ENCODE measurements at regions not wholly inside any gene's neighbourhood (a gene's known extent, or its start where the extent isn't known, plus 50 kb on each side); places are given as distances from the start of the nearest gene placed in this dataset.

- H3K27ac Mint-ChIP-seq = no peak overlapping the region
- no peaks in the 10 kb centered on the region for H3K27me3 Mint-ChIP-seq (ENCODE audit: low read depth)
- ChIA-PET CTCF (no interaction called here), POLR2A (no interaction called here)
- DNase-seq (ENCODE audit: low spot score) (no peak), ATAC-seq (no peak)
- no peak for TF ChIP-seq ESRRA (CRISPR knock-in tag; IDR thresholded peaks at IDR 0.05; ENCODE audit: borderline replicate concordance)
- H3K9me3 Mint-ChIP-seq = peaks cover 2% of the 10 kb centered on the region
- H3K4me1 Mint-ChIP-seq = peaks cover 8% of the 10 kb centered on the region; the same call in 1 of the 2 replicates
- peaks cover 3% of the 10 kb centered on the region; the same call in 1 of the 2 replicates for H3K36me3 Mint-ChIP-seq
- no peak overlapping the region for H3K4me3 Mint-ChIP-seq
Observed at GRCh38 chr10:3972460-3973301, 187.7 kb upstream of the KLF6 start.

GRCh38 chr10:3971713-3972112 is 186.7 kb upstream of the KLF6 start:
- H3K4me3 Mint-ChIP-seq = no peak overlapping the region
- no peak for DNase-seq (ENCODE audit: low spot score)
- ChIA-PET CTCF (no interaction called here), POLR2A (no interaction called here)
- no peak for ATAC-seq
- H3K4me1 Mint-ChIP-seq = peaks cover 8% of the 10 kb centered on the region; the same call in 1 of the 2 replicates
- H3K27ac Mint-ChIP-seq = no peak overlapping the region
- H3K9me3 Mint-ChIP-seq = peaks cover 4% of the 10 kb centered on the region
- H3K27me3 Mint-ChIP-seq (ENCODE audit: low read depth) = no peaks in the 10 kb centered on the region
- H3K36me3 Mint-ChIP-seq = peaks cover 3% of the 10 kb centered on the region; the same call in 1 of the 2 replicates
- TF ChIP-seq ZBTB43 (CRISPR knock-in tag; IDR thresholded peaks at IDR 0.05) = no peak
- no peak for TF ChIP-seq MLX (CRISPR knock-in tag; IDR thresholded peaks at IDR 0.05)
- TF ChIP-seq CBFB (CRISPR knock-in tag; IDR thresholded peaks at IDR 0.05; ENCODE audit: low read depth) = no peak
- no peak for TF ChIP-seq E2F1 (CRISPR knock-in tag; IDR thresholded peaks at IDR 0.05)
- no peak for TF ChIP-seq KAT7 (CRISPR knock-in tag; IDR thresholded peaks at IDR 0.05; ENCODE audit: borderline replicate concordance)
- no peak for TF ChIP-seq TEAD1 (CRISPR knock-in tag; IDR thresholded peaks at IDR 0.05)
- TF ChIP-seq GTF2I (CRISPR knock-in tag; conservative IDR thresholded peaks at IDR 0.05) = no peak
- TF ChIP-seq FOXP4 (CRISPR knock-in tag; IDR thresholded peaks at IDR 0.05) = no peak
- no peak for TF ChIP-seq FOXJ3 (CRISPR knock-in tag; IDR thresholded peaks at IDR 0.05; ENCODE audit: borderline replicate concordance)
- no peak for TF ChIP-seq SP1 (CRISPR knock-in tag; conservative IDR thresholded peaks at IDR 0.05)
- TF ChIP-seq TP53 (CRISPR knock-in tag; IDR thresholded peaks at IDR 0.05) = no peak
- TF ChIP-seq ZSCAN18 (CRISPR knock-in tag; IDR thresholded peaks at IDR 0.05) = no peak
- TF ChIP-seq PRDM15 (CRISPR knock-in tag; IDR thresholded peaks at IDR 0.05) = no peak
- no peak for TF ChIP-seq NFYB (CRISPR knock-in tag; conservative IDR thresholded peaks at IDR 0.05; ENCODE audit: low read depth)
- no peak for TF ChIP-seq ZNF263 (CRISPR knock-in tag; IDR thresholded peaks at IDR 0.05; ENCODE audit: low read depth)
- no peak for TF ChIP-seq AFF4 (CRISPR knock-in tag; IDR thresholded peaks at IDR 0.05; ENCODE audit: borderline replicate concordance)
